NCI-H2171 (cell line): ENCODE measurements at regions not wholly inside any gene's neighbourhood (a gene's known extent, or its start where the extent isn't known, plus 50 kb on each side); places are given as distances from the start of the nearest gene placed in this dataset.
"Not testable (repeated sequence)": the region's sequence is repeated elsewhere in the genome, so short reads cannot be mapped to it uniquely, and the experiment has no call there.

Source experiments
- DNase-seq: peaks from one replicate; lab custom pipeline; 2025; lab: John Stamatoyannopoulos, UW

GRCh38 chrX:19172741-19173140 lies 50.5 kb upstream of the ADGRG2 start:
- no peak for DNase-seq

DNA sequence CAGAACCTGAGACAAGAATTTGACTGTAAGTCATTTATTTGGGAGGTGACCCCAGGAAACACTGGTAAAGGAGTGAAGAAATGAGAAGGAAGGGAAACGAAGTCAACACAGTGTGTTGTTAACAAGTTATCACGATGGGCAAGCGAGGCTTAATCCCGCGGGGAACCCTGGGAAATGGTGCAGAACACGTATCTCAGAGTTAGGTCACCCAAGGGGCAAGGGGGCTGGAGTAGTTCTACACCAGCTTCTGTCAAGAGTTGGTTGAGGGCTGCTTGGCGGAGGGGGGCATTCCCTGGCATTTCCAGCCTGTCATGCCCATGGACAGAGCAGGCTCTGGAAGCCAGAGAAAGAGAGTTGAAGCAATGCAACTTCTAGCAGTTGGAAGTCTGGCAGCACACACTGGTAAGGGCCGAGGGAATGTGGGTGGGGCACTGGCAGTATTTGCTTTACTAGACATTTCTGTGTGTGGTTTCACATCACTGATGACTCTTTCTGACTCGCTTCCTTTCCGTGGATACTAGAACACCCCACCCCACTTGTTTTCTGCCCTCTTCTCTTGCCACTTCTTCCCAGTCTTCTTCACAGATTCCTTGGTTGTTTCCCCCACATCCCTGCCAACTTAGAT lies 52.2 kb upstream of the ADGRG2 start:
- DNase-seq: no peak

DNA sequence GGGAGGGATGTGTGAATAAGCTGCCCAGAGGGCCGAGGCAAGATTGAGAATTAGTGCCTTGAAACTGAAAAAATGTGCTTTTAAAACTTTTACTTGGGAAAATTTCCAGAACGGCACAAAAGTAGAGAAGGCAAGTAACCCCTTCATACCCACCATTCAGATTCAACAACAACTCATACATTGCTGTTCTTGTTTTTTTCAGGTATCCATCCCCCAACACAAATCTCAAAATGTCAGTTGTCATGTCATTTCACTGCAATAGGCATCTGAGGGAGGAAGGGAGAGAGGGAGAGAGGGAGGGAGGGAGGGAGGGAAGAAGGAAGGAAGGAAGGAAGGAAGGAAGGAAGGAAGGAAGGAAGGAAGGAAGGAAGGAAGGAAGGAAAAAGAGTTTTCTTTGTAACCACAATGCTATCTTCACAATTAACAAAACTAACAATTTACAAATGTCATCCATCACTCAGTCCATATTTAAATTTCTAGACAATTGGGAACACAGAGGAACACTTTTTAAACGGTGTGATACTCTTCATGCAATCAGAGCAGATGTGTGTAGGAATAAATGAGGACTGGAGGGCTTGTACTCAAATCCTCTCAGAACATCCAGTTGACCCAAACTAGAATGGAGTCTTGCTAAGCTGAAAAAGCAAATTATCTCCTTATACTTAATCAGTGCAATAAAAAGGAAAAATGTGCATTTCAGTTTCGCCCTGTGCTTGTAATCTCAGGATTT lies 54.8 kb upstream of the ADGRG2 start:
- no peak for DNase-seq

DNA sequence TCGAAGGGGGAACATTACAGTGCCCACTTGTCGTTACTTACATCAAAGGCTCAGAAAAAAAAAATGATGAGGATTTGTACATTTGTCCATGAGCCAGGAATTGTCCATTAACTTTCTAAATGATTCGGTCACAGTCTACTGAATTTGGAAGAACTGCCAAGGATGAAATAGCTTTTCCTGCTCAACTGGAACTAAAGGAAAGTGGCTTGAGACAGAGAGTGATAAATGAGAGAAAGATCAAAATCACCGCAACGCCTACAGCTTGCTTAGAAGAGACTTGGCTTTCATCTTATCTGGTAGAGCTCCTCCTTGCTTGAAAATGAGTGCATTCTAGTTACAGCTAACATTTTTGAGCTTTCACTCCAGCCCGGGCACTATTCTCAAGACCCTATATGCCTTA lies 55.5 kb upstream of the ADGRG2 start:
- no peak for DNase-seq

- no peak for DNase-seq
Measured at GRCh38 chrX:19178402-19178801, 56.1 kb upstream of the ADGRG2 start.

GRCh38 chrX:19179389-19179788 lies 57.1 kb upstream of the ADGRG2 start:
- no peak for DNase-seq

GRCh38 chrX:19181345-19181744 lies 59.1 kb upstream of the ADGRG2 start:
- DNase-seq: no peak

GRCh38 chrX:19182785-19183184 lies 60.5 kb upstream of the ADGRG2 start:
- no peak for DNase-seq

DNA sequence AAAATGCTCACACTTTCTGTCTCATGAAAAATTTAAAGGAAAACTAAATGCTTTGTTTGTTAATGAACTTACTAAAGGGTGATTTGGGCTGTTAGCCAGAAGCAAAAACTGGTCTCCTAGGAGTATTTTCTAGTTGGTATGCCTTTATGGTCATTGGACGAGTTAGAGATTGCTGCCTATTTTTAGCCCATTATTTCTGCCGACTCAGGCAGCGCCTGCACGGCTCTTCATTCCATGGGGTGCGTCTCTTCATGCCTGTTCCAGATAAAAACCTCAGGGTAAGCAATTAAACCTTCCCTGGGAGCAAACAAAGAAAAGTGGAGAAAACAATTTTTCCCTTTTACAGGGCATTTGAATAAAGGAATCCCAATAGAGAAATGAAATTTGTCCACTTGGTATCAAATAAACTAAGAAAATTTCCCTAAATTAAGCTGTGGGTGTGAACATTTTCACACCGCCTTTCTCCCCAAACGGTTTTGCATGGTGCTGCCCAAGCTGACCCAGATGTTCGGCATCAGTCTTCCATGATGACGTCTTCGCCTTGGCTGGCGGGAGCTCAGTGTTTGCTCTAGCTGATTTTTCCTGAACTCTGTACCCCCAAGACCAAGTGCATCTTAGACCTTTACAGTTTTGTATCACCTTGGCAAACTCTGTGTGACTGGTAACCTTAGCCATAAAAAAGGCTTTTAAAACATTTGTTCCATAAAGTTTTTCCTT lies 61.7 kb upstream of the ADGRG2 start:
- DNase-seq: no peak

- no peak for DNase-seq
Measured at GRCh38 chrX:19188566-19188965, 66.3 kb upstream of the ADGRG2 start.

DNA sequence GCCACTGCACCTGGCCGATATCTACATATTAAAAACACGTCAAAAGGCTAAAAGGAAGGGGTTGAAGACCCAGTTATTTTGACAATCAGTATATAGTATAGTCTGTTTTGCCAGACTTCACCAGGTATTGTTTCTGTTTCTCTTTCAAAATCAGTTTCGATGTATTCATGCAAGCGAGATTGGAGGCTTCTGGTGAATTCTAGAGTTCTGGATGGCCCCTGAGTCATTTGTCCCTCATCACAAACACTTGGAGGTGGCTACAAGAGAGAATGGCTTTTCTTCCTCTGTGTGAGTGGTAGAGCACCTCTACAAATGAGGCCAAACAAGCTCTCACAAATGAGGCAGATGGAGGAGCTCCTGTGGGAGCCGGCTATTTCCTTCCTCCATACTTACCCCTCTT lies 68.6 kb upstream of the ADGRG2 start:
- no peak for DNase-seq

DNA sequence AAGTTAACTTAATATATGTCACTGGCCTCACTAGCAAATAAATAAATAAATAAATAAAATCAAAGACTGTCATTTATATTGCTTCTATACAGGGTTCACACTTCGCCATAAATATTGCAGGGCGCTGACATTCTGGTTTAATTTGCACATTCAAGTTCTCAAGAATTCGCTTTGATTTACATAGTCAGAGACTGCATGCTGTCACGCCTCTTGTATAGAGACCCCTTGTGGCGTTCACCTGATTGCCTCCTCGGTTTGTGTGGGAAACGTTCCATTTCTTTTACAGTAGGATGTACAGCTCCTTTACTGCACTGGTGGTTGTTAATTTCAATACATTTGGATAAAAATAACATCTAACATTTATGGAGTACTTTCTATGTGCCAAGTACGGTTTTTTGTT lies 71.3 kb upstream of the ADGRG2 start:
- DNase-seq: no peak

DNA sequence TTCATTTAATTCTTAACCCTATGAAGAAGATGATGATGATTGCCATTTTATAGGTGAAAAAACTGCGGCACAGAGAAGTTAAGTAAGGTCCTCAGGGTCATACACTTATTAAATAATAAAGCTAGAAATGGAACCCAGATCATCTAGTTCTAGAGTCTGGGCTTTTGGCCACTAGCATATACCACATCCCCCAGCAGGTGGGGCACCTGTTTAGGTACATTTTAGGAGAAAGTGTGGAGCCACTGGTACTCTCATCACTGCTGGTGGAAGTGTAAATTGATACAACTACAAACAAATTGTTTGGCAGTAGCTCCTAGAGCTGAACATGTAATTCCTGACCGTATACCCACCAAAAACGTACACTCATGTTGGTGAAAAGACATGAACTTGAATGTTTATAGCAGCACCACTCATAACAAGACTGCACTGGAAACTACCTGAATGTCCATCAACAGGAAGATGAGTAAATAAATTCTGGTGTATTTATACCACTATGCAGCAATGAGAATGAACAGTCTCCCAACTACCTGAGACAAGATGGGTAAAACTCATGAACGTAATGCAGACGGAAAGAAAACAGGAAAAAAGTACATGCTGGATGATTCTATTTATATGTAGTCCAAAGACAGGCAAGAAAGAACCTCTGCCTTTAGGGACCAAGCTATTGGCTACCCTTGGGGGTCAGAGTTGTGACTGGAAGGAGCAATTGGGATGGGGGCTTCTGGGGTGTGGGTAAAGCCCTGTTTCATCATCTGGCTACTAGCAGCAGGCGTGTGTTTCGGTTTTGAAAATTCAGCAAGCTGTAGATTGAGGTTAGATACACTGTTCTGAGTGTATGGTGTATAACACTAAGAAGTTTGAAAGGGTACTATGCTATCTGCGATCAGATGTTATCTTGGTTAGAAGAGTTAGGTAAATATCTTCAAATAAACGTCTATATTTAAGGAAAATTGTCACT lies 72.3 kb upstream of the ADGRG2 start:
- DNase-seq: no peak

- DNase-seq: no peak
Measured at GRCh38 chrX:19195243-19195610, 73.0 kb upstream of the ADGRG2 start.

GRCh38 chrX:19198473-19198872 lies 76.2 kb upstream of the ADGRG2 start:
- DNase-seq: no peak

GRCh38 chrX:19202171-19202570 lies 79.9 kb upstream of the ADGRG2 start:
- DNase-seq: no peak

- DNase-seq: no peak
Measured at GRCh38 chrX:19204636-19205035, 82.4 kb upstream of the ADGRG2 start.

- DNase-seq: no peak
Measured at GRCh38 chrX:19212037-19212436, 89.8 kb upstream of the ADGRG2 start.

- DNase-seq: no peak
Measured at GRCh38 chrX:19213610-19214152, 91.4 kb upstream of the ADGRG2 start.

DNA sequence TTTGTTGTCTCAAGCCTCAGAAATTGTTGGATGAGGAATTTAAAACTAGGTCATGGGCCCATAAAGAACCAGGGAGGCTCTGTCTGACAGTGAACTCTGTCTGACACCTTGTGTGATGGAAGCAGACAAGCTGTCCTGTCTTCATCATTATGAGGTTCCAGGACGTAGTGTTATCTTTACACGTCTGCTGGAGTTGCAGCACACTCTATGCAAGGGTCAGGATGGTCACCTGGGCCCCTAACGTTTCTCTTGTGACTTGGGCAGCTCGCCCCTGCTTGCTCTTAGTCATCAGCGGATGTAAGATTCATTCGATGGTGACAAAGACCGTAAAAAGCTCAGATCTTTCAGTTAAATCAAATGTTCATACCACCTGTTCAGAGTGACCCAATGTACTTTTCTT lies 92.0 kb upstream of the ADGRG2 start:
- DNase-seq: no peak

- DNase-seq: no peak
Measured at GRCh38 chrX:19225909-19226308, 103.6 kb upstream of the ADGRG2 start.

DNA sequence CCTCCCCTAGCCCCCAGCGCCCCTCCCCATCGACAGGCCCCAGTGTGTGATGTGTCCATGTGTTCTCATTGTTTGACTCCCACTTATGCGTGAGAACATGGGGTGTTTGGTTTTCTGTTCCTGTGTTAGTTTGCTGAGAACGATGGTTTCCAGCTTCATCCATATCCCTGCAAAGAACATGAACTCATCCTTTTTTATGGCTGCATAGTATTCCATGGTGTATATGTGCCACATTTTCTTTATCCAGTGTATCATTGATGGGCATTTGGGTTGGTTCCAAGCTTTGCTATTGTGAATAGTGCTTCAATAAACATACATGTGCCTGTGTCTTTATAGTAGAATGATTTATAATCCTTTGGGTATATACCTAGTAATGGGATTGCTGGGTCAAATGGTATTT lies 107.6 kb upstream of the ADGRG2 start:
- not testable (repeated sequence) for DNase-seq
